H1 (cell line): ENCODE measurements at regions not wholly inside any gene's neighbourhood (a gene's known extent, or its start where the extent isn't known, plus 50 kb on each side); places are given as distances from the start of the nearest gene placed in this dataset.

Experiments used
- BCL11A ChIP-seq, 2 experiments: IDR thresholded peaks; one replicate each; pipeline ENCODE4 v1.6.1; 2011; ENCODE audit warnings: low read depth in 2 of 2, low read length in 2 of 2, mild to moderate bottlenecking in 2 of 2
- CTBP2 ChIP-seq: IDR thresholded peaks from 2 replicates; pipeline ENCODE4 v1.7.0; 2011; ENCODE audit warnings: borderline replicate concordance, mild to moderate bottlenecking, moderate library complexity, mixed read lengths, low read length; ENCODE audit not compliant: insufficient read depth, insufficient read length
- HDAC6 ChIP-seq: IDR thresholded peaks from one replicate; pipeline ENCODE4 v1.7.1; 2012; ENCODE audit warnings: low read depth, mild to moderate bottlenecking, inconsistent platforms, low read length, moderate library complexity
- POLR2A ChIP-seq, 2 experiments: IDR thresholded peaks; 1 replicate in 1 of 2; 2 replicates in 1 of 2; pipeline ENCODE4 v1.6.1; 2011; ENCODE audit warnings: low read depth in 2 of 2, low read length in 2 of 2, mild to moderate bottlenecking in 2 of 2; ENCODE audit errors: control extremely low read depth in 1 of 2
- RFX5 ChIP-seq: IDR thresholded peaks from 2 replicates; pipeline ENCODE4 v1.6.1; 2011; ENCODE audit warnings: low read depth, low read length, improper control_type of control experiment, borderline replicate concordance
- SIX5 ChIP-seq: IDR thresholded peaks from 2 replicates; pipeline ENCODE4 v1.6.1; 2011; ENCODE audit warnings: mild to moderate bottlenecking, low read depth, low read length

GRCh38 chr12:3398196-3398789 is 92.7 kb upstream of the PRMT8 start (continued):
- TF ChIP-seq RFX5, result no peak
- no peak for TF ChIP-seq CTBP2
- TF ChIP-seq POLR2A (IDR thresholded peaks at IDR 0.05; ENCODE audit: control extremely low read depth in 1 of 2, low read depth in 2 of 2, low read length in 2 of 2), result no peak
- no peak for TF ChIP-seq SIX5
- no peak for TF ChIP-seq BCL11A (IDR thresholded peaks at IDR 0.05; ENCODE audit: low read depth in 2 of 2, low read length in 2 of 2)
- TF ChIP-seq HDAC6, result no peak
